Fibroblast of lung (primary cell): ENCODE measurements at regions not wholly inside any gene's neighbourhood (a gene's known extent, or its start where the extent isn't known, plus 50 kb on each side); places are given as distances from the start of the nearest gene placed in this dataset.

ENCODE experiments used
- DNase-seq, 2 donors: peaks; one replicate each; pipeline versions ENCODE4 v3.0.0 to v3.0.0-alpha.2; 2010; ENCODE audit warnings: low read depth in 2 of 2
- H2AFZ ChIP-seq: 2 replicates; pipeline ENCODE4 v1.5.1; 2012; ENCODE audit warnings: low read length, control low read depth, inconsistent platforms
- H3K27ac ChIP-seq: 2 replicates; pipeline ENCODE4 v1.5.1; 2011; ENCODE audit warnings: low read length, control low read depth; ENCODE audit not compliant: insufficient read depth
- H3K27me3 ChIP-seq: 2 replicates; pipeline ENCODE4 v1.5.1; 2011; ENCODE audit warnings: mild to moderate bottlenecking, low read length; ENCODE audit not compliant: control insufficient read depth, insufficient read depth
- H3K36me3 ChIP-seq: 2 replicates; pipeline ENCODE4 v1.5.1; 2011; ENCODE audit warnings: low read length; ENCODE audit not compliant: control insufficient read depth, insufficient read depth
- H3K4me1 ChIP-seq: 2 replicates; pipeline ENCODE4 v1.5.1; 2011; ENCODE audit warnings: low read length; ENCODE audit not compliant: control insufficient read depth, insufficient read depth; ENCODE audit errors: extremely low read depth
- H3K4me2 ChIP-seq: 2 replicates; pipeline ENCODE4 v1.5.1; 2011; ENCODE audit warnings: low read length, control low read depth; ENCODE audit not compliant: insufficient read depth; ENCODE audit errors: extremely low read depth
- H3K4me3 ChIP-seq, 4 experiments: fragments of 200-600 bp in 1 of 4; sonication (generic) in 1 of 4; replicated peaks in 1 of 4; 2 replicates each; pipeline ENCODE4 v1.5.1; 2011 to 2016; ENCODE audit warnings: low read length in 4 of 4, low read depth in 3 of 4, mild to moderate bottlenecking in 3 of 4, control low read depth in 2 of 4, inconsistent platforms in 1 of 4, mixed read lengths in 1 of 4; ENCODE audit not compliant: insufficient read depth in 1 of 4; ENCODE audit errors: control extremely low read depth in 1 of 4
- H3K79me2 ChIP-seq: 2 replicates; pipeline ENCODE4 v1.5.1; 2012; ENCODE audit warnings: mild to moderate bottlenecking, low read length, inconsistent platforms; ENCODE audit not compliant: control insufficient read depth, insufficient read depth
- H3K9ac ChIP-seq: 2 replicates; pipeline ENCODE4 v1.5.1; 2011; ENCODE audit warnings: mild to moderate bottlenecking, low read length, control low read depth; ENCODE audit not compliant: insufficient read depth
- H3K9me3 ChIP-seq: 2 replicates; pipeline ENCODE4 v1.5.1; 2012; ENCODE audit warnings: low read depth, low read length; ENCODE audit not compliant: control insufficient read depth, insufficient read depth
- H4K20me1 ChIP-seq: 2 replicates; pipeline ENCODE4 v1.5.1; 2011; ENCODE audit warnings: low read length; ENCODE audit not compliant: control insufficient read depth, insufficient read depth; ENCODE audit errors: extremely low read depth
- CTCF ChIP-seq, 2 donors: IDR thresholded peaks in 1 of 2; conservative IDR thresholded peaks in 1 of 2; 1 replicate in 1 of 2; 2 replicates in 1 of 2; pipeline ENCODE4 v1.5.1; 2011 to 2012; ENCODE audit warnings: low read length in 2 of 2, control low read depth in 1 of 2, inconsistent platforms in 1 of 2, low read depth in 1 of 2, mild to moderate bottlenecking in 1 of 2
- EZH2 ChIP-seq: IDR thresholded peaks from 2 replicates; pipeline ENCODE4 v1.5.1; 2012; ENCODE audit warnings: low read length, control low read depth, mild to moderate bottlenecking; ENCODE audit errors: missing control alignments

DNA sequence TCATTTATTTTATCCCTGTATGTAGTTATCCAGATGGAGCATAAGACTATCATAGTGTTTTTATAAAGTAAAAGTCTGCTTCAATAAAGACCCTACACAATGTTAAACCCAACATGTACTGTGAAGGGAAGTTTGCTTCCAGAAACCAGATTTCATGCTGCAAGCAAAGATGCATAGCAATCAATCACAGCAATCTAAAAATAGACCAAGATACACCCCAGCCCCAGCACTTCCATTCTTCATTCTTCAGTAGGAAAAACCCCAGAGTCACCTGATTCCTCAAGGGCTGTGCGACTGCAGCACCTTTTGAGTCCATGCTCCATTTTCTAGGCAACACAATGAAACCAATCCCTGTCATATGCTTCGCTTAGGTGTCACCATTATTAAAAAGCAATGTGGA lies 66.9 kb upstream of the PDE1C start:
- Histone ChIP-seq H3K4me3 (no peak overlapping the region), H4K20me1 (no peaks in the 10 kb centered on the region), H3K4me2 (no peak overlapping the region), H3K27me3 (no peaks in the 10 kb centered on the region), H3K9me3 (no peaks in the 10 kb centered on the region), H3K4me1 (no peaks in the 10 kb centered on the region), H3K9ac (no peak overlapping the region), H3K79me2 (no peaks in the 10 kb centered on the region), H2AFZ (no peak overlapping the region), H3K27ac (no peak overlapping the region), H3K36me3 (no peaks in the 10 kb centered on the region)
- DNase-seq = no peak
- no peak for TF ChIP-seq CTCF (conservative IDR thresholded peaks at IDR 0.05 in 1 of 2, IDR thresholded peaks at IDR 0.05 in 1 of 2; ENCODE audit: low read depth in 1 of 2, low read length in 2 of 2)
- TF ChIP-seq EZH2 = no peak

GRCh38 chr7:32131091-32131490 lies 60.9 kb upstream of the PDE1C start:
- Histone ChIP-seq H2AFZ (no peak overlapping the region), H3K27ac (no peak overlapping the region), H3K9ac (no peak overlapping the region), H3K36me3 (no peaks in the 10 kb centered on the region), H3K4me2 (no peak overlapping the region), H3K4me3 (no peak overlapping the region), H3K9me3 (no peaks in the 10 kb centered on the region), H4K20me1 (no peaks in the 10 kb centered on the region), H3K27me3 (no peaks in the 10 kb centered on the region), H3K79me2 (no peaks in the 10 kb centered on the region), H3K4me1 (no peaks in the 10 kb centered on the region)
- TF ChIP-seq EZH2 (no peak), CTCF (conservative IDR thresholded peaks at IDR 0.05 in 1 of 2, IDR thresholded peaks at IDR 0.05 in 1 of 2; ENCODE audit: low read depth in 1 of 2, low read length in 2 of 2) (no peak)
- DNase-seq = no peak

GRCh38 chr7:32126843-32127242 lies 56.6 kb upstream of the PDE1C start:
- Histone ChIP-seq H3K4me2 (no peak overlapping the region), H3K27me3 (no peaks in the 10 kb centered on the region), H3K79me2 (no peaks in the 10 kb centered on the region), H3K9ac (no peak overlapping the region), H3K4me3 (no peak overlapping the region), H3K27ac (no peak overlapping the region), H3K36me3 (no peaks in the 10 kb centered on the region), H3K4me1 (no peaks in the 10 kb centered on the region), H2AFZ (no peak overlapping the region), H3K9me3 (no peaks in the 10 kb centered on the region), H4K20me1 (no peaks in the 10 kb centered on the region)
- DNase-seq = no peak
- no peak for TF ChIP-seq CTCF (conservative IDR thresholded peaks at IDR 0.05 in 1 of 2, IDR thresholded peaks at IDR 0.05 in 1 of 2; ENCODE audit: low read depth in 1 of 2, low read length in 2 of 2)
